ENCODE measurements at regions not wholly inside any gene's neighbourhood (a gene's known extent, or its start where the extent isn't known, plus 50 kb on each side); places are given as distances from the start of the nearest gene placed in this dataset.
"Not testable (repeated sequence)": the region's sequence is repeated elsewhere in the genome, so short reads cannot be mapped to it uniquely, and the experiment has no call there.

GRCh38 chr2:236979664-236980063 is 106.0 kb upstream of the COPS8 start:
- DNase-seq = peak; percentile 9

GRCh38 chr2:236980961-236981360 is 104.7 kb upstream of the COPS8 start:
- no peak for DNase-seq

- no peak for DNase-seq
Measured at GRCh38 chr2:236981701-236982485, 103.8 kb upstream of the COPS8 start.

- no peak for DNase-seq
Measured at GRCh38 chr2:236982693-236983455, 102.8 kb upstream of the COPS8 start.

- no peak for DNase-seq
Measured at GRCh38 chr2:236984046-236984445, 101.6 kb upstream of the COPS8 start.

GRCh38 chr2:236985761-236986339 is 99.8 kb upstream of the COPS8 start:
- DNase-seq = no peak

- DNase-seq = no peak
Measured at GRCh38 chr2:236986524-236987330, 99.0 kb upstream of the COPS8 start.

GRCh38 chr2:236988216-236988615 is 97.5 kb upstream of the COPS8 start:
- no peak for DNase-seq

- no peak for DNase-seq
Measured at GRCh38 chr2:236988690-236989624, 96.7 kb upstream of the COPS8 start.

GRCh38 chr2:236990552-236990951 is 95.1 kb upstream of the COPS8 start:
- no peak for DNase-seq

GRCh38 chr2:236991874-236992273 is 93.8 kb upstream of the COPS8 start:
- no peak for DNase-seq

- no peak for DNase-seq
Measured at GRCh38 chr2:236993286-236993685, 92.4 kb upstream of the COPS8 start.

- DNase-seq = no peak
Measured at GRCh38 chr2:236994361-236994760, 91.3 kb upstream of the COPS8 start.

- DNase-seq = no peak
Measured at GRCh38 chr2:236997069-236997715, 88.5 kb upstream of the COPS8 start.

GRCh38 chr2:236998236-236998635 is 87.5 kb upstream of the COPS8 start:
- DNase-seq = no peak

GRCh38 chr2:236998758-236999157 is 86.9 kb upstream of the COPS8 start:
- DNase-seq = no peak

- DNase-seq = no peak
Measured at GRCh38 chr2:237000481-237000880, 85.2 kb upstream of the COPS8 start.

- DNase-seq = not testable (repeated sequence)
Measured at GRCh38 chr2:237005341-237005740, 80.3 kb upstream of the COPS8 start.

GRCh38 chr2:237011206-237011795 is 74.4 kb upstream of the COPS8 start:
- no peak for DNase-seq

GRCh38 chr2:237012004-237012403 is 73.7 kb upstream of the COPS8 start:
- DNase-seq = no peak
